ENCODE measurements at regions not wholly inside any gene's neighbourhood (a gene's known extent, or its start where the extent isn't known, plus 50 kb on each side); places are given as distances from the start of the nearest gene placed in this dataset.
A peak's percentile ranks its signal among the peaks of the same experiment; 100 is the strongest.
"Not testable (repeated sequence)": the region's sequence is repeated elsewhere in the genome, so short reads cannot be mapped to it uniquely, and the experiment has no call there.

GRCh38 chr9:61953108-61953507 lies 763.3 kb downstream of the SPATA31A7 start:
- not testable (repeated sequence) for H3K36me3 Mint-ChIP-seq, H3K27ac Mint-ChIP-seq, H3K27me3 Mint-ChIP-seq

GRCh38 chr9:61971635-61972034 lies 781.8 kb downstream of the SPATA31A7 start:
- not testable (repeated sequence) for H3K27me3 Mint-ChIP-seq, H3K4me1 Mint-ChIP-seq, H3K4me3 Mint-ChIP-seq, H3K9me3 Mint-ChIP-seq, H3K36me3 Mint-ChIP-seq, H3K27ac Mint-ChIP-seq

More at GRCh38 chr9:61953108-61953507, 763.3 kb downstream of the SPATA31A7 start:
- not testable (repeated sequence) for H3K4me3 Mint-ChIP-seq, H3K4me1 Mint-ChIP-seq, H3K9me3 Mint-ChIP-seq

DNA sequence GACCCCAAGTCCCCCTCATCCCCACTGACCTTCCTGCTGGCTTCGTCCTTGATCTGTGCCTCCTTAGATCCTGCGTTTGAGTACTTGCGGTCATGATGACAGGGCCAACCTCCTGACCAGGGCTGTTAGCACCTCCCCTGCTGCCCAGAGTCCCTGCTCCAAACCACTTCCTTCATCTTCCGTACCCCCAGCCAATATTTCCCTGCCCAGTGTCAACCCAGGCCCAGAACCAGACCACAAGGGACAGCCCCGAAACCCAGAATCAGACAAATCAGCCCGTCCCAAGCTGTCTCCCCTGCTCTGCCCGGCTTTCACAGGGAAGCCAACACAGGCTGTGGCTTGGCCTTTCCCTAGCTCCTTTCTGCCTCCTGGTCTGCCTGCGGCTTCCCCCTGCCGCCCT lies 784.7 kb downstream of the SPATA31A7 start:
- H3K4me1 Mint-ChIP-seq, H3K4me3 Mint-ChIP-seq, H3K36me3 Mint-ChIP-seq, H3K9me3 Mint-ChIP-seq, H3K27me3 Mint-ChIP-seq, H3K27ac Mint-ChIP-seq: not testable (repeated sequence)

GRCh38 chr9:61976318-61976717 lies 786.5 kb downstream of the SPATA31A7 start:
- H3K36me3 Mint-ChIP-seq, H3K4me1 Mint-ChIP-seq, H3K4me3 Mint-ChIP-seq, H3K9me3 Mint-ChIP-seq, H3K27me3 Mint-ChIP-seq, H3K27ac Mint-ChIP-seq: not testable (repeated sequence)

GRCh38 chr9:61982727-61983126 lies 792.9 kb downstream of the SPATA31A7 start:
- not testable (repeated sequence) for H3K27ac Mint-ChIP-seq, H3K36me3 Mint-ChIP-seq, H3K4me3 Mint-ChIP-seq, H3K27me3 Mint-ChIP-seq, H3K4me1 Mint-ChIP-seq, H3K9me3 Mint-ChIP-seq

DNA sequence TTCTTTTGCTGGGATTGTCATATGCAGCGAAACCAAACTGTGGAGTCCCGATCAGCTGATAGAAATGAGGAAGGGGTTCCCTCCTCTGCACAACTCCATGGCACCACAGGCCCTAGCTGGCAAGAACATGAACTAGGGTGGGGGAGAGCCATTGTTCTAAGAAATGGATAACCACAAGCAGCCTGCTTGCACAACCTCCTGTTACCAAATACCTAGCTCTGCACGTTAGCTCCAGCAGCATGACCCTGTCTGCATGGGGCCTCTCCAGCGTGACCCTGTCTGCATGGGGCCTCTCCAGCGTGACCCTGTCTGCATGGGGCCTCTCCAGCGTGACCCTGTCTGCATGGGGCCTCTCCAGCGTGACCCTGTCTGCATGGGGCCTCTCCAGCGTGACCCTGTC lies 793.6 kb downstream of the SPATA31A7 start:
- not testable (repeated sequence) for H3K4me3 Mint-ChIP-seq

DNA sequence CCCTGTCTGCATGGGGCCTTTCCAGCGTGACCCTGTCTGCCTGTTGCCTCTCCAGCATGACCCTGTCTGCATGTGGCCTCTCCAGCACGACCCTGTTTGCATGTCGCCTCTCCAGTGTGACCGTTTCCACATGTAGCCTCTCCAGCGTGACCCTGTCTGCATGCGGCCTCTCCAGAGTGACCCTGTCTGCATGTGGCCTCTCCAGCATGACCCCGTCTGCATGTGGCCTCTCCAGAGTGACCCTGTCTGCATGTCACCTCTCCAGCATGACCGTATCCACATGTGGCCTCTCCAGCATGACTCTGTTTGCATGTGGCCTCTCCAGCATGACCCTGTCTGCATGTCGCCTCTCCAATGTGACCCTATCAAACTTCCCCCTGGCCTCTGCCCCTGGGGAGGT lies 794.1 kb downstream of the SPATA31A7 start:
- H3K4me1 Mint-ChIP-seq, H3K27me3 Mint-ChIP-seq, H3K27ac Mint-ChIP-seq, H3K9me3 Mint-ChIP-seq, H3K36me3 Mint-ChIP-seq: not testable (repeated sequence)
- H3K4me3 Mint-ChIP-seq: peak overlapping the region in 1 of 4 donors; percentile 17

More for the DNA sequence above, 793.6 kb downstream of the SPATA31A7 start:
- H3K9me3 Mint-ChIP-seq, H3K27me3 Mint-ChIP-seq, H3K4me1 Mint-ChIP-seq, H3K36me3 Mint-ChIP-seq, H3K27ac Mint-ChIP-seq: not testable (repeated sequence)

DNA sequence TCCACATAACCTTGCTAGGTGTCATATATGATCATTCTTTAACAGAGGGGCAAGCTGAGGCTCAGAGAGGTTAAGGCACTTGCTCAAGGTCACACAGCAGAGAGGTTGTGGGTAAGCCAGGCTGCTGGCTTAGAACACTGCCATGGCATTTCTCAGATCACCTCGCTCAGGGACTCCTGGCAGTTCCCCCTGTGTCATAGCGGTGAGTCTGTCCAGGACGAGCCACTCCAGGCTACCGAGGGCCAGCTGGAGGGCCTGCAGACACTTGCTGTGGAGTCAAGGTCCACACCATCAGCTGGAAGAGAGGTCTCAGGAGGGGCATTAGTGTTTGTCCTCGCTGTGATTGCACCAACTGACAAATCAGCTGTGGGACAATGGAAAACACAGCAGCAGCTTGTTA lies 794.7 kb downstream of the SPATA31A7 start:
- H3K27ac Mint-ChIP-seq, H3K9me3 Mint-ChIP-seq, H3K36me3 Mint-ChIP-seq, H3K27me3 Mint-ChIP-seq, H3K4me1 Mint-ChIP-seq, H3K4me3 Mint-ChIP-seq: not testable (repeated sequence)

DNA sequence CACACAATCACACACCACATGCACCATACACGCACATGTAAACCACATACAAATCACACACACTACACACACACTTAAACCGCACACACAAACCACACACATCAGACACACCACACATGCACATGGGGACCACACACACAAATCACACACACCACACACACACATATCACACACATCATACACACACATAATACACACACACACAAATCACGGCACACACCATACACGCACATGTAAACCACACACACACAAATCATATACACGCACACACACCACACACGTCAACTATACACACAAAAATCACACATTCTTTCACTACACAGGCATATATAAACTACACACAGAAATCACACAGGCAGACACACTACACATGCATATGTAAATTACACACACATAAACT lies 802.3 kb downstream of the SPATA31A7 start:
- not testable (repeated sequence) for H3K27ac Mint-ChIP-seq, H3K4me1 Mint-ChIP-seq

DNA sequence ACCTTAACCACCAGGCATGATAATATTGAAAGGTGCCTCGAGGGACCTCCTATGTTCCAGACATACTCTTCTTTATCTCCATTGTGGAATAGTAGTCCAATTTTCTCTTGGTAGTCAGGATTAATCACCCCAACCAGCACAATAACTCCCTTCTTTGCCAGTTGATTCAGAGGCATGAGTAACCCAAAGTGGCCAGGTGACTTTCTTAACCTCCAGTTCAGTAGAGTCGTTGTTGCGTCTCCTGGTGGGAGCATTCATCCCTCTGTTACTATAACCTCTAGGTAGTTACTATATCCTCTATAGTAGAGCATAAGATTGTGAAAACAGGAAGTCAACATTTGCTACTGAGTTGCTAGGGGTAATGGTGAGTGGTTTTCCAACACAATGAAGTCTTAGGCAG lies 842.6 kb downstream of the SPATA31A7 start:
- H3K27ac Mint-ChIP-seq, H3K27me3 Mint-ChIP-seq, H3K4me3 Mint-ChIP-seq, H3K36me3 Mint-ChIP-seq, H3K9me3 Mint-ChIP-seq, H3K4me1 Mint-ChIP-seq: not testable (repeated sequence)

More for the DNA sequence above, 802.3 kb downstream of the SPATA31A7 start:
- H3K27me3 Mint-ChIP-seq, H3K9me3 Mint-ChIP-seq, H3K36me3 Mint-ChIP-seq, H3K4me3 Mint-ChIP-seq: not testable (repeated sequence)

DNA sequence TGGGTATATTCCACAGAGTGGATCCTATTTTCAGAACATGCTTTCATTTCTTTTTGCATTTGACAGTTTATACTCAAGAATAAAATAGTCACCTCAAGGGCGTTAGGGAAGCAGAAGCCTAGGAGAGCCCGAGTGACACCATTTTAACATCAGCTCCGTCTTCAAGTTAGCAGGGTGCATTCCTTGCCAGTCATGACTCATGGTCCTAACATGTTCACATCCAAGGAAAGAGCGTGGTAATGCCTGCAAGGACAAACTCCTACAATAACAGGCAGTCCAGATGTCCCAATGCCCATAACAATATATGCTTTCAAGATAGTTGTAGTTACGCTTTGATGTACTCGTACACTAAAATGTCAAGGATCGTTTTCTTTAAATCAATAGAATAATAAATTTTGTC lies 848.4 kb downstream of the SPATA31A7 start:
- H3K4me1 Mint-ChIP-seq, H3K27ac Mint-ChIP-seq, H3K36me3 Mint-ChIP-seq, H3K9me3 Mint-ChIP-seq, H3K27me3 Mint-ChIP-seq, H3K4me3 Mint-ChIP-seq: not testable (repeated sequence)

DNA sequence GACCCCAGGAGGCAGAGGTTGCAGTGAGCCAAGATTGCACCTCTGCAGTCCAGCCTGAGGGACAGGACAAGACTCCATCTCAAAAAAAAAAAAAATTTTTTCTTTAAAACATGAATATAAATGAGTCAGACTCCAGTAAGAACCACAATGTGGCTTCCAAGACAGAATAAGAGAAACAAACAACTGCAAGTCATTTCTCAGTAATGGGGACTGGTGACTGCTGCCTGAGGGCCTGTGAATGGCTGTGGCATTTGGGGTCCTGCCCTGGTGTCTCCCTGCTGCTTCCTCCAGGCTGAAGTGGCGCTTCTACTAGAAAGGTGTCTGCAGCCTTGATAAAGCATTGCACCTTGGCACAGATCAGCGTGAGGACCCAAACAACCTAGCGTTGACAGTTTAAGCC lies 868.3 kb downstream of the SPATA31A7 start:
- H3K27ac Mint-ChIP-seq, H3K9me3 Mint-ChIP-seq, H3K36me3 Mint-ChIP-seq, H3K4me3 Mint-ChIP-seq, H3K4me1 Mint-ChIP-seq, H3K27me3 Mint-ChIP-seq: not testable (repeated sequence)

- H3K36me3 Mint-ChIP-seq, H3K9me3 Mint-ChIP-seq, H3K4me3 Mint-ChIP-seq, H3K27ac Mint-ChIP-seq, H3K27me3 Mint-ChIP-seq, H3K4me1 Mint-ChIP-seq: not testable (repeated sequence)
These were observed 881.2 kb downstream of the SPATA31A7 start for GRCh38 chr9:62071043-62071442.

GRCh38 chr9:62073401-62073800 lies 883.6 kb downstream of the SPATA31A7 start:
- not testable (repeated sequence) for H3K27me3 Mint-ChIP-seq, H3K9me3 Mint-ChIP-seq, H3K27ac Mint-ChIP-seq, H3K4me3 Mint-ChIP-seq, H3K36me3 Mint-ChIP-seq, H3K4me1 Mint-ChIP-seq

DNA sequence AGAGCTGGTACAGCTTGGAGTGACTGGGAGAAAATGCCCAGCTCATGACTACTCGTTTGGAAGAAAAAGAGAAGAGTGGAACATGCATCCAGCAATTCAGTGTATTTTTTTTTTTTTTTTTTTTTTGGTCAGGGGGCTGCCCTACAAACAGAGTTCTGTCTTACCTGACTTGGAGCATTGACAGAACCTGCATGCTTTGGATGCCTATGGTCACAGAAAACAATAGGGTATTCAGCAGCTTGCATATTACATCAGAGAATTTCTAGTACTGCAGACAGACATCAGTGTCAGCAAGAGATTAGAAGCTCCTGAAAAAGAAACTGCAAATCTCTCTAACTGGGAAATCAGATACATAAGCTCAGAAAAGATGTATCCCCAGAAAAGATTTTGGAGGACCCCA lies 894.4 kb downstream of the SPATA31A7 start:
- H3K36me3 Mint-ChIP-seq, H3K4me1 Mint-ChIP-seq, H3K27ac Mint-ChIP-seq, H3K27me3 Mint-ChIP-seq, H3K9me3 Mint-ChIP-seq, H3K4me3 Mint-ChIP-seq: not testable (repeated sequence)

DNA sequence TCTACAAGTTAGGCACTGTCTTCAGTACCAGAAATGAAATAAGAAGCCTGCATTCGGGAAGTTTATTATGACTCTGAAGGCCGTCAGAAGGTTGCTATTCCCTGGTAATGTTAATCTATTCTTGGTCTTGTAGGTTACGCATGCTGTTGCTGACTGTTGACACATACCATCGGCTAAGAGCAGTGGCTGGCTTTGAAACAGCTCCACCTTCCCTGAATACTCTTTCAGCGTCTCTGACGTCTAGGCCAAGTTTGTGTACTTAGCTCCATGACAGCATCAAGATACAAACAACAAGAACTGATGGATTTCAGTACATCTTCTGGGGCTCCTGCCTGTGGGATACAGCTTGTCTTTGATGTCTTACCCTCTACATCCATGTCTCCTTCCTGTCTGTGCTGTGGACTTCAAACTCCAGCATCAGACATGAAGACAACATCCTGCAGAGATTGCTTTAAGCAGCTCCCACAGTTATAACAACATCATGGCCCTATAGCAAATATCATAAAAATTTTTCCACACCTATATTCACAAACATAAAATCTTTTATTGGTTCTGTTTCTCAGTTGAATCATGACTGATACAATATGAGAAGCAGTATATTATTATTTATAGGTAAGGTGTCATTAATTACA lies 906.0 kb downstream of the SPATA31A7 start:
- H3K9me3 Mint-ChIP-seq, H3K4me1 Mint-ChIP-seq, H3K36me3 Mint-ChIP-seq, H3K4me3 Mint-ChIP-seq, H3K27ac Mint-ChIP-seq, H3K27me3 Mint-ChIP-seq: not testable (repeated sequence)

DNA sequence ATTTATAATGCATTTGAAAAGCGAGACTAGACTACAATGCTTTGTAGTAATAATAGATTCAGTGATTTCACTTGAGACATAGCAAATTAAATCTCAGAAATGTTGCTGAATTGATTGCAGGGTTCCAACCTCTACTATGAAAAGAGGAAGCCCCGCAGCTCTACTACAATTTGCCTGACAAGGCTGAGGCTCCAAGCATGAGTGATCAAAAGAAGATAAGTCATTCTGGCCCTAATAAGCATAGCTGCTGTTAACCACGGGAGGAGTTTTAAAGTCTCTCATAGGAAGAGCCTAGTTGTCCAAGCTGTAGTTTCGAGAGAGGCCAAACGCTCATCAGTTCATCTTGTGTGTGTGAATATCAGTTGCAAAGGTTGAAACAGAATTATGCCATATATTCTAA lies 920.6 kb downstream of the SPATA31A7 start:
- peak overlapping the region in 1 of 4 donors; percentile 81 for H3K4me3 Mint-ChIP-seq
- not testable (repeated sequence) for H3K9me3 Mint-ChIP-seq, H3K4me1 Mint-ChIP-seq, H3K27ac Mint-ChIP-seq, H3K27me3 Mint-ChIP-seq, H3K36me3 Mint-ChIP-seq
